Neural cell (in vitro differentiated cells): ENCODE measurements at regions not wholly inside any gene's neighbourhood (a gene's known extent, or its start where the extent isn't known, plus 50 kb on each side); places are given as distances from the start of the nearest gene placed in this dataset.

Source experiments
- CTCF ChIP-seq: fragments of 450-650 bp; IDR thresholded peaks from 2 replicates; pipeline ENCODE4 v1.5.1; 2014; ENCODE audit warnings: antibody characterized with exemption, mild to moderate bottlenecking, moderate library complexity; ENCODE audit not compliant: poor library complexity, severe bottlenecking
- EP300 ChIP-seq: fragments of 450-650 bp; conservative IDR thresholded peaks from 2 replicates; pipeline ENCODE4 v1.6.1; 2014; ENCODE audit warnings: antibody characterized with exemption, mild to moderate bottlenecking, moderate library complexity; ENCODE audit not compliant: poor library complexity, severe bottlenecking
- EZH2 ChIP-seq: fragments of 200-600, 300-800 bp; shearing (Covaris generic), sonication (generic); IDR thresholded peaks from 2 replicates; pipeline ENCODE4 v1.6.1; 2014; ENCODE audit warnings: antibody characterized with exemption, low read length, borderline replicate concordance, mild to moderate bottlenecking; ENCODE audit not compliant: insufficient read depth, poor library complexity, severe bottlenecking
- MXI1 ChIP-seq: fragments of 450-650 bp; conservative IDR thresholded peaks from 2 replicates; pipeline ENCODE4 v1.6.1; 2014; ENCODE audit warnings: antibody characterized with exemption, mild to moderate bottlenecking; ENCODE audit not compliant: poor library complexity, severe bottlenecking
- POLR2AphosphoS5 ChIP-seq: IDR thresholded peaks from 2 replicates; pipeline ENCODE4 v1.6.1; 2012
- RAD21 ChIP-seq: fragments of 450-650 bp; conservative IDR thresholded peaks from 2 replicates; pipeline ENCODE4 v1.6.1; 2014; ENCODE audit warnings: antibody characterized with exemption, mild to moderate bottlenecking, moderate library complexity
- REST ChIP-seq: IDR thresholded peaks from 2 replicates; pipeline ENCODE4 v1.6.1; 2012; ENCODE audit warnings: borderline replicate concordance
- TAF1 ChIP-seq: IDR thresholded peaks from 2 replicates; pipeline ENCODE4 v1.6.1; 2012; ENCODE audit warnings: low read depth

GRCh38 chr10:7486528-7486927 is 75.7 kb upstream of the SFMBT2 start:
- TF ChIP-seq CTCF: no peak
- TF ChIP-seq EZH2: no peak
- no peak for TF ChIP-seq RAD21
- no peak for TF ChIP-seq TAF1
- no peak for TF ChIP-seq POLR2AphosphoS5
- no peak for TF ChIP-seq MXI1
- no peak for TF ChIP-seq REST
- no peak for TF ChIP-seq EP300
